GM19324 (cell line): ENCODE measurements at regions not wholly inside any gene's neighbourhood (a gene's known extent, or its start where the extent isn't known, plus 50 kb on each side); places are given as distances from the start of the nearest gene placed in this dataset.
"Not testable (repeated sequence)": the region's sequence is repeated elsewhere in the genome, so short reads cannot be mapped to it uniquely, and the experiment has no call there.

Experiments used
- ATAC-seq: cut with Tn5 transposase; IDR thresholded peaks from one replicate; pipeline ENCODE4 v1.9.1; 2021; ENCODE audit warnings: mild to moderate bottlenecking, moderate library complexity; ENCODE audit not compliant: unreplicated experiment, low FRiP score

DNA sequence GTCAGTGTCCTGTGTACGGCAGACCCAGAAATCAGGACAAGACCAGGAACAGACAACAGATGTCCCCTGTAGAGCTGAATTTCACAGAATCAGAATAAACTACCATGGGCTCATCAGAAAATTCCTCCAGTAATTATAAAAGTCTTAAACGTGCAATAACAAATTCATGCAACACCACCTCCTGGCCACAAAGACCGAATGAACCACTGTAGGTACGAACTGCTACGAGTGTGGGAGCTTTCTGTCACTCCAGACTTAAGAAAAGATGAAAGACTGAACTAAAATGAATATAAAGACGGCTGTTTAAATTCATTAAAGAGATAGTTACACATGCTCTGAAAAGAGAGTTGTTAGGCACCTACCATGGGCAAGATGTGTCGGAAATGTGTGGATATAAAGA lies 333.5 kb downstream of the RRAGC start:
- no peak for ATAC-seq

DNA sequence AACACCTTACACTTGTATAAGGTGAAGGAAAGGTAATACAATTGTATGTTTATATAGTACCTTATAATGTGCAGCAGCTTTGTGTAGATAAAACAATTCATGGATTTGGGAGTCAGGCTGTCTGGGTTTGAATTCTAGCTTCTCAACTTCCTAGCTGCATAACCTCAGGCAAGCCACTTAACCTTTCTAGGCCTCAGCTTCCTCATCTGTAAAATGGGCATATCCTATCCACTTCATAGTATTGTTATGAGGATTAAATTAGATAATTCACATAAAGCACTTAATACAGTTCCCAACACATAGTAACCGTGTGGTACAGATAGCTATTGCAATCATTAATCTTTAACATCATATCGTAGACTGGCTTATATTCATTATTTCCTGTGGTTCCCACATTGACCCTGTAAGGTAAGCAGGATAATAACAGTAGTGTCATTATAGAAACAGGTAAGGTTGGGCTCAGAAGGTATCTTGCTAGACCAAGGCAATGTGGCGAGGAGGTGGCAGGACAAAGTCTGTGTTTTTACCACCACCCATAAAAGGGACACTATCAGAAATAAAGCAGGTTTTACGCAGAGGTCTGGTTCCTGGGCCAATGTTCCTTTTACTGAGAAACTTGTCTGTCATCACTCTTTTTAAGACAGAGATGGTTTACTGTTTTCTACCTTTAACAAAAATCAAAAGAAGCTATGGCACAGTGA lies 334.1 kb downstream of the RRAGC start:
- no peak for ATAC-seq

DNA sequence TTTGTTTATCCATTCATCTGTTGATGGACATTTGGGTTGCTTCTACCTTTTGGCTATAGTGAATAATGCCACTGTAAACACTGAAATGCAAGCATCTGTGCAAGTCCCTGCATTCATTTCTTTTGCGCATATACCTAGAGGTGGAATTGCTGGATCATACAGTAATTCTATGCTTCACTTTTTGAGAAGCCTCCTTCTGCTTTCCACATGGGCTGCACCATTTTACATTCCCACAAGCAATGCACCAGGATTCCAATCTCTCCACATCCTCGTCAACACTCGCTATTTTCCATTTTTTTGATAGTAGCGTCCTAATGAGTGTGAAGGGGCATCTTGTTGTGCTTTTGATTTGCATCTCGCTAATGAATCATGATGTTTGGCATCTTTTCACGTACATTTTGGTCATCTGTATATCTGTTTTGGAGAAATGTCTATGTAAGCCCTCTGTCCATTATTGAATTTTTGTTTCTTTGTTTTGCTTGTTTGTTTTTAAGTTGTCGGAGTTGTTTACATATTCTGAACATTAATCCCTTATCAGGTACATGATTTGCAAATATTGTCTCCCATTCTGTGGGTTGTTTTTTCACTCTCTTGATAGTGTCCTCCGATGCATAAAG lies 335.4 kb downstream of the RRAGC start:
- no peak for ATAC-seq

DNA sequence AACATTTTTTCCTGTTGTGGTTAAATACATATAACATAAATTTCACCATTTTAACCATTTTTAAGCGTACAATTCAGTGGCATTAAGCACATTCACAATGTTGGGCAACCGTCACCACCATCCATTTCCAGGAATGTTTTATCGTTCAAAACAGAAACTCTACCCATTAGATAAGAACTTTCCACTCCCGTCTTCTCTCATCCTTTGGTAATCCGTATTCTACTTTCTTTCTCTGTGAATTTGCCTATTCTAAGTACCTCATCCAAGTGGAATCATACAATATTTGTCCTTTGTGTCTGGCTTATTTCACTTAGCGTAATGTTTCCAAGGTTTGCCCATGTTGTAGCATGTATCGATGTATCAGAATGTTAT lies 336.0 kb downstream of the RRAGC start:
- ATAC-seq = no peak

DNA sequence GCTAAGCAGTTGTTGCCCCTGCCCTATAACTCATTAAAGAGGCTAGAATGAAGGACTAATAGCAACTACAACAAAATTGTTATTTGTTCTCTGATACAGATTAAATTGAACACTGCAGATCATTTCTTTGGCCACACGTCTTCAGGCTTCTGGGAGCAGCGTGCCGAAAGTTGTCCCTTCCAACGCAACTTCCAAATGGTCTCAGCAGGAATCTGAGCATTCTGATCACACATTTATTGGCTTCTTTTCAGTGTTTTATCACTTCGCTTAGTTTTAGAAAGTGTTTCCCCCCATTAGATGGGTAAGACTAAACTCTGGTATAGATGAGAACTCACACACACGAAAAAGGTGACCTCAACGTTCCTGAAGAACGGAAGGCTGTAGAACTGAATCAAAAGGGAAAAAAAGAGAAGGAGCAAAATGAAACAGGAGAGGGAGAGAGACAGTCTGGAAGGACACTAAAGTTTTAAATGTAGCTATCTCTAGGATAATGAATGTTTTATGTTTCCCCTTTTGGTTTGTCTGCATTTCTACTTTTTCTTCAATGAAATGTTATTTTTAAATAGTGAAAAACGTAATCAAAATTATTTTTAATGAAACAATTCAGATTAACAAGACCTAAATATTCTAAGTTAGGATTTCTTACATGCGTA lies 336.5 kb downstream of the RRAGC start:
- no peak for ATAC-seq

DNA sequence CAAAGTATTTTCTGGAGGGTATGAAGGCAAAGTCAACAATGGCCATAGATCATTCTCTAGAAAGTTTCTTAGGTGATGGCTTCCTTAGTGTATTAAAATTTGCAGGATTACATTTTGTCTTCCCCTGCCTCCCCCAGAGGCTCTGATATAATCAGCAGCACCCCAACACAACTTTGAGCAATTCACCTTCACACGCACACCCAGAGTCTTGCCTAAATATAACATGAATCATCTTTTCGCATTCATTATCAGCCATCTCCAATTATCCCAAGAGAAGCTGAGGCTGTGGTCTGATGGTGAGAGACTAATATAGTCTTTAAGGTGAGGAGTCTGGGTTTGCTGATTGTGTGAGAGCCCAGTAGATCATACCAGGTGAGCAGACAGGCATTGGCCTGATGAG lies 343.0 kb downstream of the RRAGC start:
- no peak for ATAC-seq

DNA sequence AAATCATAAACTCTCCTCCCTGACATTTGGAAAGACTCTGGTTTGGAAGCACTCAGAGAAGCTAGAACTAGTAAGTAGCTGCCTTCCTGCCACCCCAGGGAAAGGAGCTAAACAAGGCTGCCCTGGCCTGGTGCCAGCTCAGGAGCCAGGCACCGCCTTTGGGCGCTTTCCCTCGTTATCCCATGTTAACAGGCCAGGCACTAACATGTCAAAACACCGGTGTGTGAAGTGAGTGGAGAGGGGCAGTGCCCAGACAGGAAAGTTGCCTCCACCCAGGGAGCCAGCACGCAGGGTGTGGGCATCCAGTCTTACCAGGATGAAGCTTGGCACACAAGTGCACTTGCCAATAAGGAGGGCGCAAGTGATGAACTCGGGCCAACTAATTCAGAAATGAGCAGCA lies 346.8 kb downstream of the RRAGC start:
- ATAC-seq = no peak

DNA sequence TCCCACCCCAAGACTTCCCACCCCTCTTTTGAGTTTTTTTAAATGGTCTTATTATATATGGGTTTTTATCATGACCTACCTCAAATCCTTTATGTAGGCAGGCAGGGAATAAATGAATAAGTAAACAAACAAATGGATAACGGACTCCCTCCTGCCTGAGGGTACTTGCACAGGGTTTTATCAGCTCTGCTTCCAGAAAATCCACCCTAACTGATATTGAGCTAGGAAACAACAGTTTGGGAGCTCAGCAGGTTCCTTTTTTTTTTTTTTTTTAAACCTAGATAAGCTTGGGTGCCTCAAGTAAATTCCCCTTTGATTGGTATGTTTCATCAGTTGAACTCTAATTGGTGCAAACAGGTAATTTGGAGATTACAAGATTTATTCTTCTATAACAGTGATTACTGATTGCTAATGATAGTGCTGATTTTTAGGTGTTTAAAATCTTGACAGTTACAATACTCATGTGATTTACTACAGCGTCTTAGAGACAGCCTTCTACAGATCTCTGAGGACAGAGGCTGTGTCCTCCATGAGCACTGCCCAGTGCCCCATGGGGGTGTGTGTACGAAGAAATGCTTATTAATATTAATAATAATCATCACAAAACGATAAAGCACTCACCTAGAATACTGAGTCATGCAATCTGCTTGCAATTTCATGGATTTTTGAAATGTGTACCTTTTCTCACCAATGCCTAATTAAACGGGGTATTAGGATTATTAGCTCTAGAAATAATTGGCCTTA lies 347.4 kb downstream of the RRAGC start:
- no peak for ATAC-seq

DNA sequence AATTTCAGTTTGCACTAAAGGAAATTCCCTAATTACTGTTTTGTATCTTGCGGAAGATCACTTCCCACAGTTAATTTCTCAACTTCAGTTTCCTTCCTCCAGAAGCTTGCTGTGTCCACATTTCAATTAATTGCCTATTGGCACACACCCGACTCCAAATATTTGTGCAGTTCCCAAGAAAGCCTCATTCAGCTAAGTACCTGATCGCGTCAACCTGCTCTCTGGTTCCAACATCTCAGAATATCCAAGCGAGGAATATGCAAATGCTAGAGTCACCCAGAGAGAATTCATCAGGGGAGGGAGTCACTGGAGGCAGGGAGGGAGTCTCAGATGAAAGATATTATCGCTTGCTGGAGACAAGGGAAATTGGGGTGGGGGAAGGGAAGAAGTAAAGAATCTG lies 351.3 kb downstream of the RRAGC start:
- ATAC-seq = no peak

DNA sequence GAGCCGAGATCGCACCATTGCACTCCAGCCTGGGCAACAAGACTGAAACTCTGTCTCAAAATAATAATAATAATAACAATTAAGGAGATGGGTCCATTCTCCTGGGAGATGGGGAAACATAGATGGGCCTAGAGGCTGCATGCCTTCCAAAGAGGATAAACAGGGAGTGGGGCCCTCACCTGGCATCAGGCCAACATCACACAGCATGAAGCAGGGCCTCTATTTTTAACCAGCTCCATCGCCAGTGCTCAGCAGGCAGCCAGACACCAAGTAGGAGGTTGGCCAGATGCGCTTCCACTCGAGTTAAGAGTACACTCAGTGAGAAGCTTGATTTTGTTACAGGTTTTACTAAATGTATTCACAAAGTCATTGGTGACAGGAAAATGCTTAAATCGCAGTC lies 352.0 kb downstream of the RRAGC start:
- ATAC-seq = no peak

DNA sequence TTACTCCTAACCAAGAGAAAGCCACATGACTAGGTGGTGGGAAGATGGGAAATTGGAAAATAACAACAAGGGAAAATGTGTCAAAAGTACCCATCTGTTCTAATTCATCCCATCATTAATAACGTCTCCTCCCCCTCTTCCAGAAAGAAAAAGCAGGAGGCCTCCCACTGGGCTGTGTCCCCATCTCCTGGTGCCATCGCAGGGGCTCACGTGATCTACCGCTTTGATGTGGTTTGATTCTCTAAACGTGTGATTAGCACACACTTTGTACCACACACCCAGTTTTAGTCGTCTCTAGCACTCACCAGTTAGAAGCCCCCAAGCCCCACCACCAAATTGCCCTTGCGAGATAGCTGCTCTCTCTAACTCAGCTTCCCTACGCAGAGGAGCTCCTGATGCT lies 353.6 kb downstream of the RRAGC start:
- no peak for ATAC-seq

DNA sequence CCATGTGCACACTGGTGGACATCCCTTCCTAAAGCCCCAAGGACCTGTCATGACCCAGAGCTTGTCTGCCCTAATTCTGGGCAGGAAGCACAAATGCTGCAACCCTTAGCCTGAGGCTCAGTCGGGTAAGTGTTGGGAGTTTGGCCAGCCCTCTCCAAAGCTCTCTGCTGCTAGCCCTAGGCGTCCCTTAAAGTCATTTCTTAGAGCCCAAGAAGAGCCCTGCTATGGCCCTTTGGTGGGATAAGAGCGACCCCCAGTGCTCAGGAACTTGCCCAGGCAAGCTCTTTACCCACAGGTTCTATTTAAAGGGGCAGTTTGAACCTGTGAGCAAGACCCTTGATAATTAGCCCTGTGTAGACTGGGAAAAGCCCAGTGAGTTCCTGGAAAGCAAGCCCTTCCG lies 356.8 kb downstream of the RRAGC start:
- no peak for ATAC-seq

DNA sequence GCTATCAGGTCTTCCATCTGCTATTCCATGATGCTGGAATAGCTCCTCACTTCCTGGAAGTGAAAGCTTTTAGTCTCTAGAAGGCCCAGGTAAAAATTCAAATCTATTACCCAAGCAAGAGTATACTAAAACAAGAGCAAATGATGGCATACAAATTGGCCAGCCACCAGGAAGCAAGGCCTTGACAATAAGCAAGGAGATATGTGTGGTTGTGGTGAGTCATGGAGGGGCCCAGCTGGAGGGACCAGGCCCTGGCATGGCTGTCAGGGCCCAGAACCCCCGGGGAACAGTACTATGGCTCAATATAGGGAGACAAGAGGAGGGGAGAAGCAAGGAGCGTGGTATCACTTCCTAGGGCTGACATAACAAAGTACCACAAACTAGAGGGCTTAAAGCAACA lies 358.7 kb downstream of the RRAGC start:
- no peak for ATAC-seq

DNA sequence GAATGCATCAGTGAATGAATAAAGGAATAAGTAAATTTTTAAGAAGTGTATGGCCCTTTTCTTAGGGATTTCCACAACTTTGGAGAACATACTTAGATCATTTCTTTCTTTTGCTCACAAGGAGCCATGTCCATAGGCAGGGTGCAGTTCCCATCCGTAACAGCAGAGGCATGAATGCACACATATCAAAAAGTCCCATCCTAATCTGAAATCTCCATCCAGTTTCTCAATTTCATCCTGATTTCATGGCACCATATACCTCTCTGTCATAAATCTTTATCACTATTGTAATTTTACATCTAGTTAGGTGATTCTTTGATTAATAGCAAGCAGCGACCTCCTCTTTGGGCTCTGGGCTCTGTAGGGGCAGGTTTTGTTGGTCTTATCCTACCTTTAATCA lies 359.2 kb downstream of the RRAGC start:
- ATAC-seq = no peak

DNA sequence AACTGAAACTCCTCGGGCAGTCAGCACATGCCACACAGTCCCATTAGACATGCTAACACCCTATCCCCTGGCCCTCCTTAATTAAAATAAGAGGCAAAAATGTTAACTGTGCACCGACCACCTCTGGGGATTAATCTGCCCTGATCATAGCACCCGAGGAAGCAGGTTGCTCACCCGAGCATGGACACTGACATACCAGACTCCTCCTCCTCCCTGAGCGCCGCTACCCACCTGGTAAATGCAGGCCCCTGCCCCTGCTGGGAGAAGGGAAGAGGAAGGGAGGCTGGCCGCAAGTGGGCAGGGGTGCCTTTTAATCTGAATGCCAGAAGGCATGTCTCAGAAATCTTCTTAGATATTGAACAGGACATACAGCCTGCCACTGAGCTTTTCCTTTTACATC lies 360.9 kb downstream of the RRAGC start:
- ATAC-seq = no peak

DNA sequence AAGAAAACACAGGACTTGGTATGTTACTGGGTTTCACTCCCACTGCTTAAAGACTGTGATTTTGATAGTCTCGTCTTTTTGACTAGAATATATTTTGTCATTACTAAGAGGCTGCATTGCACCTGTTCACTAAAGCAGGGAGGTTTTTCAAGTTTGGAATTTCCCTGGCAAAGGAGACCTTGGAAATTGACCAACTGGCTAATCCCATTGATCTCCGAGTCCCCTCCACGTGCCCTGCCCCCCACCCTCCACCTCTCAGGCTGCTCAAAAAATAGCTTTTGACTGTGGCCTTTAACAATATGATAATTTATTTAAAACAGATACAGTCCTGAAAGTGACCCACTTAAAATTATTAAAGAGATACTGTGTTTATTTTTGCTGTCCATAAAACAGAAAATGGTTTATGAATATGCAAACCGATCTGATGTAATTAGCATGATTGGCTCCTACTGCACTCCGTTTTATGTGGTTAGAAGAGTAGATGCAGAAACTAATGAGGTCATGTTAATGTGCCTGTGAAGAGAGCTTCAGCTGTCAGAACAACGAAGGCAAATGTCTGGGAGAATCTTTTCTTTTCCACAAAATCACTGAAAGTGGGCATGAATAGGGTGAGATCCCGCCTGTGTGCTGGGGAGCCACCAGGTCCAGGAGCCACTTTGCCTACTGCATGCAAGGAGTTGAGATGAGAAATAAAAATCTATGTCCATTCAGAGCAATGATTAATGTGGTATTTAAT lies 361.5 kb downstream of the RRAGC start:
- no peak for ATAC-seq

DNA sequence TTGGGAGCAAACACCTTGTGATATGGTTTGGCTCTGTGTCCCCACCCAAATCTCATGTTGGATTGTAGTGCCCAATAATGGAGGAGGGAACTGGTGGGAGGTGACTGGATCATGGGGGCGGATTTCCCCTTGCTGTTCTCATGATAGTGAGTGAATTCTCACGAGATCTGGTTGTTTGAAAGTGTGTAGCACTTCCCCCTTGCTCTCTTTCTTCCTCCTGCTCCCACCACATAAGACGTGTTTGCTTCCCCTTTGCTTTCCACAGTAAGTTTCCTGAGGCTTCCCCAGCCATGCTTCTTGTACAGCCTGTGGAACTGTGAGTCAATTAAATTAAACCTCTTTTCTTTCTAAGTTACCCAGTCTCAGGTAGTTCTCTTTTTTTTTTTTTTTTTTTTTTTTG lies 366.3 kb downstream of the RRAGC start:
- not testable (repeated sequence) for ATAC-seq

DNA sequence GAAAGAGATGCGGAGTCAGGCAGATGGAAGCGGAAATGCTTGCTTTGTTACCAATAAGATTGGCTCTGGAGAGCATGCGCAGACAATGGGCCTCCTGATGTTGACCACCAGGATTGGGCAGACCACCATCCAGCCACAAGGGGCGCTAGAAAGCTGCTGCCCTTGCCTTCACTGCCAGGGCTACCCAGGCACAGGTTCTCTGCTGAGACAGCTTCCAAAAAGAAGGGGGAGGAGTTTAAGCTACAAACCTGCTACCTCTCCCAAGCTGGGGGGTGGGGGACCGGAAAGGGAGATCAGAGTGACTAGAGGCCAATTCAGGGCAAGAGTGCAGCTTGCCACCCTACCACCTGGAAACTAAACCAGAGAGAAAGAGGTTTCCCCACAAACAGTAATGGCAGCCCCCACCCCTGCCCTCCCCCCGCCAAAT lies 369.7 kb downstream of the RRAGC start:
- no peak for ATAC-seq

DNA sequence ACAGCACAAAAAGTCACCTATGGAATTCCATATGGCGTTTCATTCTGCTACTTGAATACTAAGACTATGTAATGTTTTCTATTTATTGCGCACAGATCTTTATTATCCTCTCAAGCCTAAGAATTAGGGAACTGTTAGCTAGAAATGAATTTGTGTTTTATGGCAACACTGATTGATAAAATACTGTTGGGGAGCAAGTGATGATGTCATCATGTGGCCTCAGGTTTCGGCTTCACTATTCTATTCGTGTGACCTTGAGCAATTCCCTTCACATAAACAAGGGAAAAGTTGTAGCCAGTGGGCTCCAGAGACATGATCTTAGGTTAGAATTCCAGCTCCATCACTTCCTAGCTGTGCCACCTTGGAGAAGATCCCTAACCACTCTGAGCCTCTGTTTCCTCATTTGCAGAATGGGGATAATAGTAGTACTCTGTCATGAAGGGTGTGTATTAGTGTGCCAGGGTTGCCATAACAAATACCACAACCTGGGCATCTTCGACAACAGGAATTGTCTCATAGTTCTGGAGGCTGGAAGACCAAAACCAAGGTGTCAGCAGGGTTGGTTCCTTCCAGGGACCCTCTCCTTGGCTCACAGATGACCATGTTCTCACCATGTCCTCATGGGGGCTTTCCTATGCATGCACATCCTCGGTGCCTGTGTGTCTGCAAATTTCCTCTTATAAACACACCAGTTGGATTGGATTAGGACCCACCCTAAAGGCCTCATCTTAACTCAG lies 371.2 kb downstream of the RRAGC start:
- ATAC-seq = no peak

DNA sequence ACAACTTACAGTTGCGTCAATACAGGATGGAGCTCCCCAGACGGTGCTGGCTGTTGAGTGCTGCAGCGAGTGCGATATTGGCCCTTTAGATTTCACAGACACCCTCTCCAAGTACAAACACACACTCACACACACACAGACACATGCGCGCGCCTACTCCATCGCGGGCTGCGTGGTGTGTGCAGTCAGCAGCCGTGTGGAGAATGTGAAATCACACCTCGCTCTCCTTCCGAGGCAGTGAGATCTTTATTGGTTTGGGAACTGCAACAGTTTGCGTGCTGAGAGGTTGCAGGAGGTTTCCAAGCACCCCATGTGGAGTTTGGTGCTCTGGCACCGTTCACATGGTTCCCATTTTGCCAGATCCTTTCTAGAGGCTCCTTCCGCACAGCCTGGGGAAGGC lies 372.2 kb downstream of the RRAGC start:
- ATAC-seq = no peak
